ENCODE measurements at regions not wholly inside any gene's neighbourhood (a gene's known extent, or its start where the extent isn't known, plus 50 kb on each side); places are given as distances from the start of the nearest gene placed in this dataset.

- no peak for TF ChIP-seq TEAD4 (IDR thresholded peaks at IDR 0.05)
- no peak for TF ChIP-seq MAX (IDR thresholded peaks at IDR 0.05)
- no peak for TF ChIP-seq RAD21 (IDR thresholded peaks at IDR 0.05; ENCODE audit: low read depth)
- no peak for TF ChIP-seq EP300 (IDR thresholded peaks at IDR 0.05; ENCODE audit: borderline replicate concordance)
These were observed 346.3 kb downstream of the QKI start for GRCh38 chr6:163760860-163761259.
